A673 (cell line): ENCODE measurements at regions not wholly inside any gene's neighbourhood (a gene's known extent, or its start where the extent isn't known, plus 50 kb on each side); places are given as distances from the start of the nearest gene placed in this dataset.

Experiments
- BruUV-seq: library from RNA; stranded (reverse); fragments of 400-500 nt; replicated peaks from 2 replicates; lab custom pipeline; 2021; lab: Mats Ljungman, UMichigan
- CTCF ChIA-PET: fragments of 300-600 bp; sonication (Branson Sonifier 250); formaldehyde crosslinking; loops from one replicate; lab custom pipeline; 2022; ENCODE audit warnings: antibody characterized with exemption; lab: Charles Lee
- POLR2A ChIA-PET: fragments of 300-600 bp; sonication (Branson Sonifier 250); formaldehyde crosslinking; loops from one replicate; lab custom pipeline; 2022; ENCODE audit warnings: antibody characterized with exemption; ENCODE audit not compliant: low non-redundant PET; lab: Charles Lee
- DNase-seq: peaks from one replicate; pipeline ENCODE4 v3.0.0-alpha.2; 2015; ENCODE audit warnings: low spot score
- H3K27ac ChIP-seq: fragments of 200-600 bp; sonication (generic); 2 replicates; pipeline ENCODE4 v1.5.1; 2016; ENCODE audit warnings: mixed run types, low read depth, mild to moderate bottlenecking, mixed read lengths, antibody characterized with exemption, low read length; ENCODE audit not compliant: poor library complexity, severe bottlenecking
- H3K27me3 ChIP-seq: fragments of 200-600 bp; sonication (generic); replicated peaks from 2 replicates; pipeline ENCODE4 v1.6.1; 2017; ENCODE audit warnings: mixed run types, low read depth, mild to moderate bottlenecking, mixed read lengths, antibody characterized with exemption, low read length; ENCODE audit not compliant: insufficient read depth, poor library complexity
- H3K36me3 ChIP-seq: fragments of 200-600 bp; sonication (generic); 2 replicates; pipeline ENCODE4 v1.6.1; 2016; ENCODE audit warnings: mixed run types, mild to moderate bottlenecking, mixed read lengths, antibody characterized with exemption, low read length; ENCODE audit not compliant: insufficient read depth, poor library complexity, severe bottlenecking
- H3K4me1 ChIP-seq: fragments of 200-600 bp; sonication (generic); 2 replicates; pipeline ENCODE4 v1.6.1; 2017; ENCODE audit warnings: mixed run types, mild to moderate bottlenecking, mixed read lengths, antibody characterized with exemption, low read length; ENCODE audit not compliant: insufficient read depth, poor library complexity, severe bottlenecking
- H3K4me3 ChIP-seq: fragments of 200-600 bp; sonication (generic); 2 replicates; pipeline ENCODE4 v1.5.1; 2016; ENCODE audit warnings: low read depth, mixed run types, mild to moderate bottlenecking, mixed read lengths, low read length; ENCODE audit not compliant: poor library complexity, severe bottlenecking
- H3K9me3 ChIP-seq: fragments of 200-600 bp; sonication (generic); 2 replicates; pipeline ENCODE4 v1.6.1; 2016; ENCODE audit warnings: mixed run types, low read depth, mild to moderate bottlenecking, mixed read lengths, antibody characterized with exemption, low read length; ENCODE audit not compliant: poor library complexity, severe bottlenecking
- EZH2 ChIP-seq: fragments of 200-600 bp; sonication (generic); IDR thresholded peaks from 2 replicates; pipeline ENCODE4 v1.6.1; 2017; ENCODE audit warnings: borderline replicate concordance, low read depth, mild to moderate bottlenecking, mixed read lengths, antibody characterized with exemption, low read length; ENCODE audit not compliant: poor library complexity, severe bottlenecking
- intact Hi-C: fragments of 100-400 bp; cut with micrococcal nuclease; formaldehyde crosslinking; loops from one replicate; pipeline ENCODE4 v1.10.0; 2022; ENCODE audit not compliant: unreplicated experiment
- TF ChIP-seq, protein P1 (sequence below): fragments of 300-800, 200-600 bp; sonication (generic); conservative IDR thresholded peaks from 2 replicates; pipeline ENCODE4 v1.5.1; 2017; ENCODE audit warnings: low read depth, mild to moderate bottlenecking, antibody characterized with exemption, low read length, moderate library complexity, mixed read lengths

DNA sequence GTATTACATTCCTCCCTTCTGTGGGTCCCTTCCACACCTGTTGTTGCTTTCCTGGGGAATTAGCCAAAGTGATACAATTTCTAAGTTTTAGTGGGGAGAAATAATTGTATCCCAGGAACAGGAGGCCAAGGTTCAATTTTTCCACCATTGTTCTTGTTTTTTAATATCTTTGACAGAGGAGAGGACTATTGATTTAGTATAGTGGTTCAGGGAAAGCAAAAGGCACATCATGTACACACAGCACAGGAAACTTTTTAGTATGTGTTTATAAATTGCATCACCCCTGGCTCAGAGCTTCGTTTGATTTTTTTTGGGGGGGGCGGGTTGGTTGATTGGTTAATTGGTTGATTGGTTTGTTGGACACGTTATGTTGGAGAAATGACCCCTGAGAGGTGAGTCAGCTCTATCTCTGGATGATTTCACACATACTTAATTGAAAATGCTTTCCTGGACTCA is 431.6 kb downstream of the PID1 start:
- no peaks in the 10 kb centered on the region for H3K27me3 ChIP-seq
- intact Hi-C loops: no loop called here
- H3K36me3 ChIP-seq: no peaks in the 10 kb centered on the region
- BruUV-seq: no TSS peak
- DNase-seq: no peak
- CTCF ChIA-PET: no interaction called here
- no peaks in the 10 kb centered on the region for H3K4me1 ChIP-seq
- TF ChIP-seq, protein P1, sequence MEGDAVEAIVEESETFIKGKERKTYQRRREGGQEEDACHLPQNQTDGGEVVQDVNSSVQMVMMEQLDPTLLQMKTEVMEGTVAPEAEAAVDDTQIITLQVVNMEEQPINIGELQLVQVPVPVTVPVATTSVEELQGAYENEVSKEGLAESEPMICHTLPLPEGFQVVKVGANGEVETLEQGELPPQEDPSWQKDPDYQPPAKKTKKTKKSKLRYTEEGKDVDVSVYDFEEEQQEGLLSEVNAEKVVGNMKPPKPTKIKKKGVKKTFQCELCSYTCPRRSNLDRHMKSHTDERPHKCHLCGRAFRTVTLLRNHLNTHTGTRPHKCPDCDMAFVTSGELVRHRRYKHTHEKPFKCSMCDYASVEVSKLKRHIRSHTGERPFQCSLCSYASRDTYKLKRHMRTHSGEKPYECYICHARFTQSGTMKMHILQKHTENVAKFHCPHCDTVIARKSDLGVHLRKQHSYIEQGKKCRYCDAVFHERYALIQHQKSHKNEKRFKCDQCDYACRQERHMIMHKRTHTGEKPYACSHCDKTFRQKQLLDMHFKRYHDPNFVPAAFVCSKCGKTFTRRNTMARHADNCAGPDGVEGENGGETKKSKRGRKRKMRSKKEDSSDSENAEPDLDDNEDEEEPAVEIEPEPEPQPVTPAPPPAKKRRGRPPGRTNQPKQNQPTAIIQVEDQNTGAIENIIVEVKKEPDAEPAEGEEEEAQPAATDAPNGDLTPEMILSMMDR: no peak
- no peak for TF ChIP-seq EZH2
- POLR2A ChIA-PET: no interaction called here
- H3K4me3 ChIP-seq: no peak overlapping the region
- no peak overlapping the region for H3K27ac ChIP-seq
- no peaks in the 10 kb centered on the region for H3K9me3 ChIP-seq

DNA sequence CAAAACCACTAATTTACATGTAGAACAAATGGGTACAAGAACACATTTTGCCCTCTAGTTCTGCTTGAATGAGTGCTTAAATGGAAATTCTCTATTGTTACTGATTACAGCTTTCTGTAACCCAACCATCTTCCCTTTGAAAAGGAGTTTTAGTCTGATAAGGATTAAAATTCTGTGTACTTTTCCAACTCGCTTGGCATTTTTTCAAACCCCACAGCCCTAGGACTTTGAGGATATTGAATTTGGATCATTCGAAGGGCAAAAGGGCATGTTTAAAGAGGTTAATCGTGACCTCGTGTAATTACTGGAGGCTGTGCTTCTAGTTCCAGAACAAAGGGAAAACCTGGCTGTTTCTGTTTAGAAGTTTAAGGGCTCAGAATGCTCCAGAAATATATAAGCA is 432.3 kb downstream of the PID1 start:
- Histone ChIP-seq H3K27ac (no peak overlapping the region), H3K27me3 (no peaks in the 10 kb centered on the region), H3K36me3 (no peaks in the 10 kb centered on the region), H3K9me3 (no peaks in the 10 kb centered on the region), H3K4me3 (no peak overlapping the region), H3K4me1 (no peaks in the 10 kb centered on the region)
- BruUV-seq: no TSS peak
- CTCF ChIA-PET: no interaction called here
- POLR2A ChIA-PET: no interaction called here
- intact Hi-C loops: no loop called here
- TF ChIP-seq EZH2: no peak
- TF ChIP-seq, protein P1: no peak
- DNase-seq: no peak

DNA sequence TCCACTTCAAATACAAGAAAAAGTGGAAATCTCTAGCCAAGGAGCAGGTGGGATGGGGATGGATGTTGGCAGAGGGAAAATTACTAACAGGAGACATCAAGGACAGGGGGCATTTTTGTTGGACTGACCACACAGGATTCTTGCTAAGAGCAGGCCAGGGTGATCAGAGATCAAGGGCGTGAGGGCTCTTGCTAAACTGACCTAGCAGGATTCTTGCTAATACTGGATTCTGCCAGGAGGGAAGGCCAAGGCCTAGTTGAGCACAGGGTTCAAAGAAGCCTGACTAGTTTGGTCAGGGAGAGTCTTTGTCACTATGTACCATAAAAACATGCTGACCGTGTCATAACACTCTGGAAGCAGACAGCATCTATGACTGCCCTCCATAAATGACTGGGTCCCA is 442.7 kb downstream of the PID1 start:
- no peak overlapping the region for H3K27ac ChIP-seq
- no peaks in the 10 kb centered on the region for H3K9me3 ChIP-seq
- CTCF ChIA-PET: no interaction called here
- no TSS peak for BruUV-seq
- intact Hi-C loops: no loop called here
- no peaks in the 10 kb centered on the region for H3K36me3 ChIP-seq
- no peak for TF ChIP-seq EZH2
- TF ChIP-seq, protein P1: no peak
- no peaks in the 10 kb centered on the region for H3K4me1 ChIP-seq
- DNase-seq: no peak
- H3K4me3 ChIP-seq: no peak overlapping the region
- POLR2A ChIA-PET: no interaction called here
- H3K27me3 ChIP-seq: no peaks in the 10 kb centered on the region
